Myocyte (in vitro differentiated cells): ENCODE measurements at regions not wholly inside any gene's neighbourhood (a gene's known extent, or its start where the extent isn't known, plus 50 kb on each side); places are given as distances from the start of the nearest gene placed in this dataset.

Experiments used
- DNase-seq: peaks from one replicate; pipeline ENCODE4 v3.0.0-alpha.2; 2012; ENCODE audit warnings: low read depth

DNA sequence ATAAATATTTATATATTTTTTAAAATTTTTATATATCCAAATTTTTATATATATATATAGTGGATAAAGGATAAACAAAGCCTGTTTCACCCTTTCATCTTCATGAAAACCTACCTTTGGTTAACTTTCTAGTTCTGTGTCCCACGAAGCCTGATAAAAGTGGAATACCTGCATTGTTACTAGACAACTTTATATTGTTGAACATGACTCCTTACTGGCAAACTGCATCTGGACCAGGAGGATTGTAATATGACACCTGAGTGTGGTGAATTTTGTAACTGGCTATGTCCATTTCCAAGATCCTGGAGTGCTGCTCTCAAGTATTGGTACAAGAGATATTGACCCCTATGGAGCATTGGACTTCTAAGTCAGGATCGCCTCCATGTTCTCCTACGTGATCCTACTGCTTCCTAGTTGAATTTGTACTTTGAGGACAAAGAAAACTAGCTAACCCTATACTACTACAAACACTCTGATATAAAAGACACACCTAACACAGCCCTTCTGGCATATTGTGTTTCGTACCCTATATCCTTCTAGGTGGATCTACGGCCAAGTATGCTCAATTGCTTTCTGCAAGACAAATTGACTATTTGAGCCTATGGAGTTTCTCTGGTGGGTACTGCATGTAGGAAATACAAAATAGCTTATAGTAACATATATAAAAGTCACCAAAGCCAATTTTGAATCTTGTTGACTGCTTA lies 61.3 kb upstream of the PRRG1 start:
- peak; percentile 14 for DNase-seq

DNA sequence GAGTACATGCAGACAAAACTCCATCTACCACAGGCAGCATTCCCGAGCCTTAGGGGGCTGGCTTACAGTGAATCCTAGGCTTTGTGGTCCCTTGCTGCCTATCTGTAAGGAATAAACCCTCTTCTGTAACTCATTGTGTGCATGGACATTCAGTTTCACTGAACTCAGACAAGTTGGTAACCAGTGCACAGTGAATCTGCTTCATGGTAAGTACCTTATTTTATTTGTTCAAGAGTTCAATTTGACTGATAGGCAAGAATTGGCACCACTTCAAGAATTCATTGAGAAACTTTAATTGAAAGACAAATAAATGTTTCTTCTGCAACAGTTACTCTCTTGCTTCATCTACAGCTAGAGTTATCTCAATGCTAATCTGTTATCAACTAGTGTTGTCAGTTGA lies 57.2 kb upstream of the PRRG1 start:
- DNase-seq = no peak
